K562 (cell line): ENCODE measurements at regions not wholly inside any gene's neighbourhood (a gene's known extent, or its start where the extent isn't known, plus 50 kb on each side); places are given as distances from the start of the nearest gene placed in this dataset.
A peak's percentile ranks its signal among the peaks of the same experiment; 100 is the strongest.

Source experiments
- ATAC-seq: fragments of 200-7000 bp; cut with Tn5 transposase; 3 replicates; pipeline ENCODE4 v1.9.1; 2020; ENCODE audit warnings: moderate library complexity
- BruUV-seq: library from RNA; stranded (reverse); fragments of 400-500 nt; replicated peaks from 2 replicates; lab custom pipeline; 2021; lab: Mats Ljungman, UMichigan
- CTCF ChIA-PET: fragments of 300-600 bp; formaldehyde crosslinking; extraction: SDS; loops from one replicate; lab custom pipeline; 2021; ENCODE audit warnings: low intra/inter-chr PET ratio; lab: Yijun Ruan, JAX
- POLR2A ChIA-PET: fragments of 300-600, 350-650 bp; sonication (Branson Sonifier 250); formaldehyde crosslinking; extraction: SDS; loops from one replicate; lab custom pipeline; 2021; ENCODE audit warnings: antibody characterized with exemption, inconsistent platforms; lab: Yijun Ruan, JAX
- DNase-seq, 4 experiments: peaks; one replicate each; pipeline versions ENCODE4 v3.0.0 to v3.0.0-alpha.2; 2011 to 2018; ENCODE audit warnings: low spot score in 3 of 4, mixed read lengths in 3 of 4; ENCODE audit errors: extremely low read depth in 1 of 4
- FAIRE-seq: peaks from 2 replicates; lab custom pipeline; 2011; peaks lifted over from hg19 to GRCh38; lab: Jason Lieb, UNC
- H2AFZ ChIP-seq: 2 replicates; pipeline ENCODE4 v1.6.0; 2011; ENCODE audit warnings: low read depth, low read length, control low read depth, inconsistent platforms
- H3K27ac ChIP-seq: fragments of 200-600 bp; 3 replicates; pipeline ENCODE4 v1.8.0; 2011; ENCODE audit warnings: low read depth, mild to moderate bottlenecking, control low read depth, inconsistent platforms, low read length, moderate library complexity, mixed read lengths; ENCODE audit errors: extremely low read depth
- H3K27me3 ChIP-seq, 2 experiments: fragments of 300-600 bp in 1 of 2; 2 replicates in 1 of 2; 3 replicates in 1 of 2; pipeline versions ENCODE4 v1.6.0 to v1.8.0; 2011; ENCODE audit warnings: inconsistent platforms in 2 of 2, low read length in 2 of 2, mild to moderate bottlenecking in 1 of 2, mixed read lengths in 1 of 2, moderate library complexity in 1 of 2; ENCODE audit not compliant: control insufficient read depth in 2 of 2, insufficient read depth in 2 of 2
- H3K36me3 ChIP-seq: fragments of 300-600 bp; 3 replicates; pipeline ENCODE4 v1.8.0; 2011; ENCODE audit warnings: mild to moderate bottlenecking, low read length, inconsistent platforms; ENCODE audit not compliant: control insufficient read depth, insufficient read depth
- H3K4me1 ChIP-seq, 2 experiments: fragments of 200-600 bp in 1 of 2; replicated peaks in 1 of 2; 2 replicates in 1 of 2; 3 replicates in 1 of 2; pipeline versions ENCODE4 v1.5.1 to v1.8.0; 2011; ENCODE audit warnings: inconsistent platforms in 2 of 2, low read length in 2 of 2, mild to moderate bottlenecking in 1 of 2, mixed read lengths in 1 of 2, moderate library complexity in 1 of 2; ENCODE audit not compliant: control insufficient read depth in 2 of 2, insufficient read depth in 2 of 2
- H3K4me2 ChIP-seq: 2 replicates; pipeline ENCODE4 v1.6.1; 2011; ENCODE audit warnings: low read length, control low read depth, inconsistent platforms, mixed read lengths; ENCODE audit not compliant: insufficient read depth
- H3K4me3 ChIP-seq: fragments of 200-600 bp; sonication (generic), shearing (Covaris generic); 2 replicates; pipeline ENCODE4 v1.5.1; 2016; ENCODE audit warnings: control low read depth, inconsistent platforms
- H3K79me2 ChIP-seq: fragments of 200-600 bp; 3 replicates; pipeline ENCODE4 v1.8.0; 2011; ENCODE audit warnings: low read length, inconsistent platforms; ENCODE audit not compliant: control insufficient read depth, insufficient read depth
- H3K9ac ChIP-seq, 2 experiments: 2 replicates each; pipeline versions ENCODE4 v1.6.0 to v1.6.1; 2011; ENCODE audit warnings: low read depth in 2 of 2, low read length in 2 of 2, control low read depth in 1 of 2, inconsistent platforms in 1 of 2, mild to moderate bottlenecking in 1 of 2, mixed read lengths in 1 of 2; ENCODE audit not compliant: insufficient read depth in 1 of 2
- H3K9me1 ChIP-seq: one replicate; pipeline ENCODE4 v1.6.0; 2011; ENCODE audit warnings: inconsistent platforms, mild to moderate bottlenecking, low read length, moderate library complexity; ENCODE audit not compliant: control insufficient read depth, insufficient read depth
- H3K9me3 ChIP-seq: replicated peaks from 2 replicates; pipeline ENCODE4 v1.5.1; 2011; ENCODE audit warnings: low read depth, low read length, inconsistent platforms; ENCODE audit not compliant: control insufficient read depth, insufficient read depth
- H4K20me1 ChIP-seq: replicated peaks from 2 replicates; pipeline ENCODE4 v1.6.1; 2011; ENCODE audit warnings: low read length, inconsistent platforms, mixed read lengths; ENCODE audit not compliant: control insufficient read depth, insufficient read depth
- DEAF1 ChIP-seq: fragments of 450-650 bp; formaldehyde crosslinking; IDR thresholded peaks from 2 replicates; pipeline ENCODE4 v1.4.0; 2020; ENCODE audit warnings: mild to moderate bottlenecking, moderate library complexity
- FOXK1 ChIP-seq: sonication (generic); formaldehyde crosslinking; IDR thresholded peaks from 2 replicates; pipeline ENCODE4 v1.8.0; 2022; ENCODE audit warnings: missing genetic modification reagents, mild to moderate bottlenecking, borderline replicate concordance
- RBBP5 ChIP-seq: fragments of 200-600 bp; sonication (generic); IDR thresholded peaks from 2 replicates; pipeline ENCODE4 v1.6.1; 2012; ENCODE audit warnings: borderline replicate concordance, mild to moderate bottlenecking, low read length, control low read depth, inconsistent platforms; ENCODE audit not compliant: insufficient read depth, poor library complexity, severe bottlenecking
- RBM39 ChIP-seq: fragments of 200-400 bp; formaldehyde crosslinking; optimal IDR thresholded peaks from 2 replicates; pipeline ENCODE3; 2018; ENCODE audit warnings: low read depth, low read length
- RFX7 ChIP-seq: fragments of 250-450 bp; sonication (Bioruptor Pico); IDR thresholded peaks from 2 replicates; pipeline ENCODE4 v1.5.1; 2021; ENCODE audit warnings: mild to moderate bottlenecking
- SIN3B ChIP-seq: fragments of 450-650 bp; IDR thresholded peaks from 2 replicates; pipeline ENCODE4 v1.6.1; 2017; ENCODE audit warnings: low read depth, mild to moderate bottlenecking, moderate library complexity
- SNRNP70 ChIP-seq: fragments of 200-400 bp; formaldehyde crosslinking; optimal IDR thresholded peaks from 2 replicates; pipeline ENCODE3; 2017; ENCODE audit warnings: low read depth, low read length
- TRIM25 ChIP-seq: fragments of 450-650 bp; IDR thresholded peaks from 2 replicates; pipeline ENCODE4 v1.7.0; 2016; ENCODE audit warnings: borderline replicate concordance
- ZBTB43 ChIP-seq: sonication (generic); formaldehyde crosslinking; IDR thresholded peaks from 2 replicates; pipeline ENCODE4 v1.8.0; 2023; ENCODE audit warnings: mild to moderate bottlenecking, missing genetic modification reagents
- ZNF41 ChIP-seq: fragments of 250-450 bp; sonication (Bioruptor Pico); conservative IDR thresholded peaks from 2 replicates; pipeline ENCODE4 v1.4.0; 2020; ENCODE audit warnings: mild to moderate bottlenecking
- WGBS: fragments of 100-300 bp; shearing (Covaris generic); methylation state at CpG from one replicate; pipeline ENCODE4 v1.1.6; 2016; ENCODE audit warnings: low coverage, mixed read lengths; ENCODE audit not compliant: insufficient coverage; ENCODE audit errors: missing lambda C conversion rate; 5-methylcytosine and 5-hydroxymethylcytosine counted together
- in situ Hi-C: fragments of 300-500 bp; cut with MboI; formaldehyde crosslinking; loops from 4 replicates; pipeline ENCODE4 v1.15.0; 2018; ENCODE audit warnings: inconsistent platforms, mixed read lengths
- intact Hi-C: fragments of 100-400 bp; cut with micrococcal nuclease; formaldehyde crosslinking; loops from 2 replicates; pipeline ENCODE4 v1.14.2; 2022

- no peak for TF ChIP-seq ZBTB43 (CRISPR knock-in tag)
- no peak for TF ChIP-seq TRIM25
- TF ChIP-seq RFX7 (CRISPR knock-in tag): no peak
- TF ChIP-seq ZNF41 (CRISPR knock-in tag): no peak
- TF ChIP-seq, all 486 proteins: peak for 0
Observed at GRCh38 chr18:22297008-22297407, 120.7 kb downstream of the CTAGE1 start (continued).

GRCh38 chr18:22296304-22296703, 121.4 kb downstream of the CTAGE1 start:
- intact Hi-C loops (no loop called here), in situ Hi-C loops (no loop called here)
- no peak for DNase-seq
- no peak overlapping the region for H2AFZ ChIP-seq
- no peaks in the 10 kb centered on the region for H3K9me3 ChIP-seq
- no peaks in the 10 kb centered on the region for H4K20me1 ChIP-seq
- no peaks in the 10 kb centered on the region for H3K79me2 ChIP-seq
- no peak overlapping the region for H3K4me3 ChIP-seq
- H3K9ac ChIP-seq: no peak overlapping the region
- H3K4me1 ChIP-seq: no peaks in the 10 kb centered on the region
- ChIA-PET POLR2A (no interaction called here), CTCF (no interaction called here)
- TF ChIP-seq FOXK1 (no peak), DEAF1 (CRISPR knock-in tag) (no peak), SIN3B (no peak), RBM39 (no peak), SNRNP70 (no peak), RBBP5 (no peak)
- H3K4me2 ChIP-seq: no peak overlapping the region
- peak; percentile 59 for FAIRE-seq
- H3K27me3 ChIP-seq: no peaks in the 10 kb centered on the region
- H3K9me1 ChIP-seq: no peaks in the 10 kb centered on the region
- ATAC-seq: no peak
- WGBS: 3% methylated on average over 3 of the region's 3 CpGs
- no peaks in the 10 kb centered on the region for H3K36me3 ChIP-seq
- BruUV-seq: no TSS peak
- no peak overlapping the region for H3K27ac ChIP-seq
